Inferior parietal cortex (tissue), 1 donor: ENCODE measurements at regions not wholly inside any gene's neighbourhood (a gene's known extent, or its start where the extent isn't known, plus 50 kb on each side); places are given as distances from the start of the nearest gene placed in this dataset.
"Not testable (repeated sequence)": the region's sequence is repeated elsewhere in the genome, so short reads cannot be mapped to it uniquely, and the experiment has no call there.

Source experiments
- DNase-seq: peaks from one replicate; pipeline ENCODE4 v3.0.0-alpha.2; 2016; ENCODE audit errors: extremely low spot score

- no peak for DNase-seq
Measured at GRCh38 chr1:96073100-96073499, 648.5 kb upstream of the PTBP2 start.

- DNase-seq: peak; percentile 9
Measured at GRCh38 chr1:96074422-96074821, 647.2 kb upstream of the PTBP2 start.

- no peak for DNase-seq
Measured at GRCh38 chr1:96074876-96075577, 646.6 kb upstream of the PTBP2 start.

- DNase-seq: no peak
Measured at GRCh38 chr1:96075704-96076455, 645.7 kb upstream of the PTBP2 start.

GRCh38 chr1:96076589-96076988 lies 645.0 kb upstream of the PTBP2 start:
- no peak for DNase-seq

- DNase-seq: no peak
Measured at GRCh38 chr1:96079581-96079980, 642.0 kb upstream of the PTBP2 start.

GRCh38 chr1:96080925-96081324 lies 640.7 kb upstream of the PTBP2 start:
- no peak for DNase-seq

- DNase-seq: no peak
Measured at GRCh38 chr1:96087719-96088118, 633.9 kb upstream of the PTBP2 start.

- no peak for DNase-seq
Measured at GRCh38 chr1:96090134-96090533, 631.5 kb upstream of the PTBP2 start.

- DNase-seq: no peak
Measured at GRCh38 chr1:96095849-96096612, 625.6 kb upstream of the PTBP2 start.

GRCh38 chr1:96096613-96097321 lies 624.8 kb upstream of the PTBP2 start:
- no peak for DNase-seq

- no peak for DNase-seq
Measured at GRCh38 chr1:96104506-96104905, 617.1 kb upstream of the PTBP2 start.

- no peak for DNase-seq
Measured at GRCh38 chr1:96104906-96105305, 616.7 kb upstream of the PTBP2 start.

- DNase-seq: no peak
Measured at GRCh38 chr1:96116731-96117130, 604.9 kb upstream of the PTBP2 start.

- no peak for DNase-seq
Measured at GRCh38 chr1:96130432-96130831, 591.2 kb upstream of the PTBP2 start.

- DNase-seq: no peak
Measured at GRCh38 chr1:96144636-96145035, 576.9 kb upstream of the PTBP2 start.

- DNase-seq: no peak
Measured at GRCh38 chr1:96145492-96145891, 576.1 kb upstream of the PTBP2 start.

GRCh38 chr1:96152957-96153356 lies 568.6 kb upstream of the PTBP2 start:
- DNase-seq: not testable (repeated sequence)

GRCh38 chr1:96157101-96157500 lies 564.5 kb upstream of the PTBP2 start:
- no peak for DNase-seq

- DNase-seq: no peak
Measured at GRCh38 chr1:96159379-96159778, 562.2 kb upstream of the PTBP2 start.

- DNase-seq: no peak
Measured at GRCh38 chr1:96164053-96164452, 557.5 kb upstream of the PTBP2 start.

GRCh38 chr1:96178053-96178452 lies 543.5 kb upstream of the PTBP2 start:
- no peak for DNase-seq
